HepG2 (cell line): ENCODE measurements at regions not wholly inside any gene's neighbourhood (a gene's known extent, or its start where the extent isn't known, plus 50 kb on each side); places are given as distances from the start of the nearest gene placed in this dataset.

Experiments
- ATAC-seq: fragments of 200-7000 bp; cut with Tn5 transposase; 3 replicates; pipeline ENCODE4 v1.9.1; 2020; ENCODE audit warnings: mild to moderate bottlenecking, moderate library complexity
- BruUV-seq: library from RNA; stranded (reverse); fragments of 400-500 nt; replicated peaks from 2 replicates; lab custom pipeline; 2021; lab: Mats Ljungman, UMichigan
- CTCF ChIA-PET: fragments of 300-600 bp; formaldehyde crosslinking; extraction: SDS; loops from one replicate; lab custom pipeline; 2021; ENCODE audit warnings: low total read pairs, inconsistent platforms, low intra/inter-chr PET ratio; lab: Yijun Ruan, JAX
- POLR2A ChIA-PET: fragments of 350-600 bp; sonication (Branson Sonifier 250); formaldehyde crosslinking; loops from one replicate; lab custom pipeline; 2020; ENCODE audit warnings: antibody characterized with exemption, inconsistent platforms; lab: Yijun Ruan, JAX
- DNase-seq: peaks from one replicate; pipeline ENCODE4 v3.0.0-alpha.2; 2015; ENCODE audit warnings: low spot score
- FAIRE-seq: peaks from 3 replicates; lab custom pipeline; 2011; peaks lifted over from hg19 to GRCh38; lab: Jason Lieb, UNC
- H2AFZ ChIP-seq: one replicate; pipeline ENCODE4 v1.6.1; 2011; ENCODE audit warnings: low read length, inconsistent platforms
- H3K27ac ChIP-seq: fragments of 300-600 bp; 3 replicates; pipeline ENCODE4 v1.8.0; 2011; ENCODE audit warnings: mixed run types, mild to moderate bottlenecking, mixed read lengths, low read length, inconsistent platforms; ENCODE audit not compliant: insufficient read depth; ENCODE audit errors: extremely low read length
- H3K27me3 ChIP-seq, 2 experiments: fragments of 200-600 bp in 1 of 2; 2 replicates in 1 of 2; 3 replicates in 1 of 2; pipeline versions ENCODE4 v1.6.0 to v1.8.0; 2011; ENCODE audit warnings: low read length in 2 of 2, mild to moderate bottlenecking in 2 of 2, moderate library complexity in 2 of 2, inconsistent platforms in 1 of 2; ENCODE audit not compliant: insufficient read depth in 2 of 2, control insufficient read depth in 1 of 2
- H3K36me3 ChIP-seq, 2 experiments: fragments of 200-600 bp in 1 of 2; replicated peaks in 1 of 2; 2 replicates in 1 of 2; 3 replicates in 1 of 2; pipeline versions ENCODE4 v1.5.1 to v1.8.0; 2011; ENCODE audit warnings: low read length in 2 of 2, inconsistent platforms in 1 of 2; ENCODE audit not compliant: insufficient read depth in 2 of 2, control insufficient read depth in 1 of 2
- H3K4me1 ChIP-seq: 2 replicates; pipeline ENCODE4 v1.5.1; 2012; ENCODE audit warnings: low read length, inconsistent platforms; ENCODE audit not compliant: insufficient read depth
- H3K4me2 ChIP-seq: 2 replicates; pipeline ENCODE4 v1.6.0; 2011; ENCODE audit warnings: low read depth, low read length, inconsistent platforms
- H3K4me3 ChIP-seq, 3 experiments: fragments of 200-600 bp in 1 of 3; sonication (generic), shearing (Covaris generic) in 1 of 3; replicated peaks in 1 of 3; 2 replicates each; pipeline ENCODE4 v1.5.1; 2011 to 2016; ENCODE audit warnings: low read length in 3 of 3, inconsistent platforms in 2 of 3, low read depth in 2 of 3, mild to moderate bottlenecking in 2 of 3, control low read depth in 1 of 3, mixed read lengths in 1 of 3; ENCODE audit not compliant: insufficient read depth in 1 of 3
- H3K79me2 ChIP-seq: one replicate; pipeline ENCODE4 v1.6.1; 2011; ENCODE audit warnings: low read length, inconsistent platforms; ENCODE audit not compliant: insufficient read depth
- H3K9ac ChIP-seq: 2 replicates; pipeline ENCODE4 v1.6.0; 2011; ENCODE audit warnings: mild to moderate bottlenecking, low read depth, low read length, inconsistent platforms; ENCODE audit not compliant: insufficient read depth
- H3K9me3 ChIP-seq: 2 replicates; pipeline ENCODE4 v1.5.1; 2012; ENCODE audit warnings: mild to moderate bottlenecking, low read length
- H4K20me1 ChIP-seq: 2 replicates; pipeline ENCODE4 v1.6.0; 2011; ENCODE audit warnings: inconsistent platforms, mild to moderate bottlenecking, low read length, moderate library complexity; ENCODE audit not compliant: insufficient read depth
- CEBPB ChIP-seq: IDR thresholded peaks from 2 replicates; pipeline ENCODE4 v1.6.1; 2011; ENCODE audit warnings: low read depth, low read length, improper control_type of control experiment, borderline replicate concordance
- CENPT ChIP-seq: sonication (generic); formaldehyde crosslinking; IDR thresholded peaks from 2 replicates; pipeline ENCODE4 v1.8.0; 2022; ENCODE audit warnings: low read depth, mild to moderate bottlenecking, moderate library complexity, missing genetic modification reagents
- KIAA2018 ChIP-seq: sonication (generic); formaldehyde crosslinking; IDR thresholded peaks from 2 replicates; pipeline ENCODE4 v1.5.0; 2020; ENCODE audit warnings: mild to moderate bottlenecking, missing genetic modification reagents, borderline replicate concordance
- ZBTB39 ChIP-seq: sonication (generic); formaldehyde crosslinking; IDR thresholded peaks from 2 replicates; pipeline ENCODE4 v1.5.0; 2020; ENCODE audit warnings: missing genetic modification reagents
- ZNF431 ChIP-seq: sonication (generic); formaldehyde crosslinking; IDR thresholded peaks from 2 replicates; pipeline ENCODE4 v1.9.0; 2022; ENCODE audit warnings: missing genetic modification reagents, low read depth, mild to moderate bottlenecking, borderline replicate concordance
- ZNF781 ChIP-seq: sonication (generic); formaldehyde crosslinking; IDR thresholded peaks from 2 replicates; pipeline ENCODE4 v1.5.1; 2020; ENCODE audit warnings: borderline replicate concordance, mild to moderate bottlenecking, missing genetic modification reagents; ENCODE audit errors: not compliant biosample characterization
- WGBS: methylation state at CpG from one replicate; pipeline ENCODE4 v1.1.6; 2017; ENCODE audit warnings: low lambda C conversion rate; 5-methylcytosine and 5-hydroxymethylcytosine counted together
- in situ Hi-C: cut with HindIII; loops from 2 replicates; pipeline ENCODE4 v1.10.0; 2017; ENCODE audit warnings: low pct_unique_long_range_greater_than_20kb; ENCODE audit not compliant: extremely low pct_ligation_motif_present
- intact Hi-C: fragments of 100-400 bp; cut with micrococcal nuclease; formaldehyde crosslinking; loops from one replicate; pipeline ENCODE4 v1.10.0; 2022; ENCODE audit not compliant: unreplicated experiment
- TF ChIP-seq, protein P1 (sequence below): sonication (generic); formaldehyde crosslinking; IDR thresholded peaks from 2 replicates; pipeline ENCODE4 v1.4.0; 2020; ENCODE audit warnings: mild to moderate bottlenecking, missing genetic modification reagents

- POLR2A ChIA-PET = no interaction called here
- H2AFZ ChIP-seq = no peak overlapping the region
- intact Hi-C loops (no loop called here), in situ Hi-C loops (no loop called here)
- H4K20me1 ChIP-seq = no peaks in the 10 kb centered on the region
- ATAC-seq = no peak
- 0% methylated on average over 2 of the region's 2 CpGs for WGBS
- no peak overlapping the region for H3K4me2 ChIP-seq
- no TSS peak for BruUV-seq
- no peaks in the 10 kb centered on the region for H3K79me2 ChIP-seq
- no peak overlapping the region for H3K9ac ChIP-seq
- H3K36me3 ChIP-seq = no peaks in the 10 kb centered on the region
- no peak overlapping the region for H3K4me3 ChIP-seq
- TF ChIP-seq KIAA2018 = no peak
- no peak for TF ChIP-seq CEBPB
- TF ChIP-seq, protein P1, sequence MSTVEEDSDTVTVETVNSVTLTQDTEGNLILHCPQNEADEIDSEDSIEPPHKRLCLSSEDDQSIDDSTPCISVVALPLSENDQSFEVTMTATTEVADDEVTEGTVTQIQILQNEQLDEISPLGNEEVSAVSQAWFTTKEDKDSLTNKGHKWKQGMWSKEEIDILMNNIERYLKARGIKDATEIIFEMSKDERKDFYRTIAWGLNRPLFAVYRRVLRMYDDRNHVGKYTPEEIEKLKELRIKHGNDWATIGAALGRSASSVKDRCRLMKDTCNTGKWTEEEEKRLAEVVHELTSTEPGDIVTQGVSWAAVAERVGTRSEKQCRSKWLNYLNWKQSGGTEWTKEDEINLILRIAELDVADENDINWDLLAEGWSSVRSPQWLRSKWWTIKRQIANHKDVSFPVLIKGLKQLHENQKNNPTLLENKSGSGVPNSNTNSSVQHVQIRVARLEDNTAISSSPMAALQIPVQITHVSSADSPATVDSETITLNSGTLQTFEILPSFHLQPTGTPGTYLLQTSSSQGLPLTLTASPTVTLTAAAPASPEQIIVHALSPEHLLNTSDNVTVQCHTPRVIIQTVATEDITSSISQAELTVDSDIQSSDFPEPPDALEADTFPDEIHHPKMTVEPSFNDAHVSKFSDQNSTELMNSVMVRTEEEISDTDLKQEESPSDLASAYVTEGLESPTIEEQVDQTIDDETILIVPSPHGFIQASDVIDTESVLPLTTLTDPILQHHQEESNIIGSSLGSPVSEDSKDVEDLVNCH (CRISPR knock-in tag) = no peak
- no peak for TF ChIP-seq ZNF431 (CRISPR knock-in tag)
- no peak for TF ChIP-seq ZNF781 (CRISPR knock-in tag)
- no peak for TF ChIP-seq CENPT (CRISPR knock-in tag)
- TF ChIP-seq ZBTB39 (CRISPR knock-in tag) = no peak
- TF ChIP-seq, all 625 proteins: peak for 0
- Histone ChIP-seq H3K9me3 (no peaks in the 10 kb centered on the region; the same call in 1 of the 2 replicates), H3K27ac (no peak overlapping the region), H3K4me1 (no peaks in the 10 kb centered on the region), H3K27me3 (no peaks in the 10 kb centered on the region)
- no peak for FAIRE-seq
- DNase-seq = no peak
- CTCF ChIA-PET = no interaction called here
Measured at GRCh38 chr17:71398025-71398424, 722.8 kb upstream of the SOX9 start.
